Epithelial cell of proximal tubule (primary cell): ENCODE measurements at regions not wholly inside any gene's neighbourhood (a gene's known extent, or its start where the extent isn't known, plus 50 kb on each side); places are given as distances from the start of the nearest gene placed in this dataset.

Experiments used
- DNase-seq: peaks from one replicate; pipeline ENCODE4 v3.0.0-alpha.2; 2011; ENCODE audit warnings: low read depth
- H3K4me3 ChIP-seq: 2 replicates; pipeline ENCODE4 v1.5.1; 2011; ENCODE audit warnings: low read depth, mild to moderate bottlenecking, low read length
- TF ChIP-seq, protein P1 (sequence below): conservative IDR thresholded peaks from 2 replicates; pipeline ENCODE4 v1.5.1; 2012; ENCODE audit warnings: low read depth, mild to moderate bottlenecking, low read length

DNA sequence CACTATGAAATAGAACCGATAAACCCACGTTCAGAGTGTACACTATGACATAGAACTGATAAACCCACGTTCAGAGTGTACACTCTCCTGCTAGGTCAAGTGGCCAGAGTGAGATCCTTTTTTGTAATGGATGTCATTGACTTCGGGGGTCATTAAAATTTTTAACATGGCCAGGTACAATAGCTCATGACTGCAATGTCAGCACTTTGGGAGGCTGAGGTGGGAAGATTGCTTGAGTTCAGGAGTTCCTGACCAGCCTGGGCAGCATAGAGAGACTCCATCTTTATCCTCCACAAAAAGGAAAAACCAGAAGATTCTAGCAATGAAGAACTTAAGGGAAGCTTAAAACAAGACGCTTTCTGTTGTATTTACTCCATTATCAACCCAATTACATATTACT is 439.7 kb upstream of the FRG1 start:
- no peak overlapping the region for H3K4me3 ChIP-seq
- no peak for DNase-seq
- TF ChIP-seq, protein P1, sequence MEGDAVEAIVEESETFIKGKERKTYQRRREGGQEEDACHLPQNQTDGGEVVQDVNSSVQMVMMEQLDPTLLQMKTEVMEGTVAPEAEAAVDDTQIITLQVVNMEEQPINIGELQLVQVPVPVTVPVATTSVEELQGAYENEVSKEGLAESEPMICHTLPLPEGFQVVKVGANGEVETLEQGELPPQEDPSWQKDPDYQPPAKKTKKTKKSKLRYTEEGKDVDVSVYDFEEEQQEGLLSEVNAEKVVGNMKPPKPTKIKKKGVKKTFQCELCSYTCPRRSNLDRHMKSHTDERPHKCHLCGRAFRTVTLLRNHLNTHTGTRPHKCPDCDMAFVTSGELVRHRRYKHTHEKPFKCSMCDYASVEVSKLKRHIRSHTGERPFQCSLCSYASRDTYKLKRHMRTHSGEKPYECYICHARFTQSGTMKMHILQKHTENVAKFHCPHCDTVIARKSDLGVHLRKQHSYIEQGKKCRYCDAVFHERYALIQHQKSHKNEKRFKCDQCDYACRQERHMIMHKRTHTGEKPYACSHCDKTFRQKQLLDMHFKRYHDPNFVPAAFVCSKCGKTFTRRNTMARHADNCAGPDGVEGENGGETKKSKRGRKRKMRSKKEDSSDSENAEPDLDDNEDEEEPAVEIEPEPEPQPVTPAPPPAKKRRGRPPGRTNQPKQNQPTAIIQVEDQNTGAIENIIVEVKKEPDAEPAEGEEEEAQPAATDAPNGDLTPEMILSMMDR, result no peak

DNA sequence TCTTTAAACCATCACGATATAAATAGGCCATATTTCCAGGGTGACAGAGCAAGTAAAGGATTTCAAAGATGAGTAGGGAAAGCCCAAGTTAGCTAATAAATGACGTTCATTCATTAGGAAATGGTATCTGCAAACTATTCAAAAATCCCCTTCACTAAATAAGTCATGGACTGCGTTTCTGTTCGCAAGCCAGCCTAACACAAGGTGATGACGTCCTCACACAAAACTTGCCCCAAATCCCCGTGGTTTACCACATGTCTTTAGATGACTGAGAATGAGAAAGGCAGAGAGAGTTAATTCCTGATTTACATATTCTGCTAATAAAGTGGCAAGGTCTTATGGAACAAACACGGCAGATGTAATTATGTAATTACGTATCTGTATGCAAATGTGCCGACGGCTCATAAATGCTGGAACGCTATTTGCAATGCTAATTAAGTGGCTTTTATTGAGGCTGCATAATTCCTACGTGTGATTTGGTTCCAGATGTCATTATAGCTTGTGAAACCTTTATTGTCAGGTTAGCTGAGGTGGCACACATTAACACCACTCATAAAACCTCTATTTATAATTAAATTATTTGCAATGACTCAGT is 437.7 kb upstream of the FRG1 start:
- H3K4me3 ChIP-seq, result no peak overlapping the region
- no peak for DNase-seq
- TF ChIP-seq, protein P1, result no peak

DNA sequence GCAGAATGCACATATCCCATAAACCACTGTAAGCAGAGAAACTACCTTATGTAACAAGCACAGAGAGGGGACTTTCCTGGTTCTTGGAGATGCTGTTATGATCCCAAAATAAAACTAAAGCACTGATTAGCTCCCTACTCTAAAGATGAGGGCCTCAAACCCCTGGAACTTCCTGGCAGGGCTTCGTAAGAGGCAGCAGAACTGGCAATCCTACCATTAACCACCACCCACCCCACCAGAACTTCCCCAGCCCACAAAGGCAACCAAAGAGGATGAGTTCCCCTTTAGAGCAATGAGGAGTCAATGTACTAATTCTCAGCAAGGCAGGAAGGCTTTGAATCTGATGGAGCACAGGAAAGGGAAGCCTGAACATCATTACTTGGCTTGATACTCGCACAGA is 436.5 kb upstream of the FRG1 start:
- TF ChIP-seq, protein P1, result no peak
- DNase-seq, result no peak
- H3K4me3 ChIP-seq, result no peak overlapping the region

DNA sequence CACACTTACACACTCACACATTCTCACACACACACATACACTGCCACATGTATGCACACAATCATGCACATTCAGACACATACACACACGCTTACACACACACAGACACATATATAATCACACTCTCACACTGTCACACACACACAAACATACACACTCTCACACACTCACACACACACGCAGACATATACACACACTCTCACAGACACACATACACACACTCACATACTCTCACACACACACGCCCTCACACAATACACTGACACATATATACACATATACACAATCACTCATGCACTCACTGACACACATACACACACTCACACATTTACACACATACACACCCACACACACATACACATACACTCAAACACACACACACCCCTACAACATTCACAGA is 435.3 kb upstream of the FRG1 start:
- H3K4me3 ChIP-seq, result no peak overlapping the region
- DNase-seq, result no peak
- TF ChIP-seq, protein P1, result no peak

DNA sequence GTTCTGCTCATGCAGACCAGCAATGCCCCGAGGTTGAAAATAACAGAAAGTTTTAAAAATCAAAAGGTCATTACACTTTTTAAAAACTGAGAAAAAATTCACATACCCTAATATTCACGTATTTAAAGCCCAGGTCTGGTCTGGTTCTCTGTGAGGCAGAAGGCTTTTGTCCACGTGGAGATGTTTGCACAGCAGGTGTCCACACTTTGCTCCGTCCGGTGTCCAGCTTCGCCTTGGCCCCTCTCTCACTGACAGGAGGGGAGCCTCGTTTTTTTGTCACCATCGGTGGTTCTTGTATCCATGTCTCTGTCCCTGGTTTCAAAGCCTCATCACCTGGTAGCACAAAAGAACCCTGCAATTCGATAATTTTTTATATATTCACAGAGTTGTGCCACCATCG is 434.6 kb upstream of the FRG1 start:
- TF ChIP-seq, protein P1, result no peak
- DNase-seq, result no peak

DNA sequence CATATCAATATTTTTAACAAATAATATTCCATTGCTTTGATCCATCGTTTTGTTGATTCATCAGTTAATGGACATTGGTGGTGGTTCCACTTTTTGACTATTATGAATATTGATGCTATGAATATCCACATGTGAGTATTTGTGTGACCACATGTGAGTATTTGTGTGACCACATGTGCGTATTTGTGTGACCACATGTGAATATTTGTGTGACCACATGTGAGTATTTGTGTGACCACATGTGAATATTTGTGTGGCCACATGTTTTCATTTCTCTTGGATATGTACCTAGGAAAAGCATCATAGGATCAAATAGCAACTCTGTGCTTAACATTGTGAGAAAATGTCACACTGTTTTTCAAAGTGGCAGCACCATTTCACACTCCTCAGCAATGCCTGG is 433.6 kb upstream of the FRG1 start:
- DNase-seq, result no peak
- no peak overlapping the region for H3K4me3 ChIP-seq

More for the DNA sequence above, 434.6 kb upstream of the FRG1 start:
- H3K4me3 ChIP-seq, result no peak overlapping the region

DNA sequence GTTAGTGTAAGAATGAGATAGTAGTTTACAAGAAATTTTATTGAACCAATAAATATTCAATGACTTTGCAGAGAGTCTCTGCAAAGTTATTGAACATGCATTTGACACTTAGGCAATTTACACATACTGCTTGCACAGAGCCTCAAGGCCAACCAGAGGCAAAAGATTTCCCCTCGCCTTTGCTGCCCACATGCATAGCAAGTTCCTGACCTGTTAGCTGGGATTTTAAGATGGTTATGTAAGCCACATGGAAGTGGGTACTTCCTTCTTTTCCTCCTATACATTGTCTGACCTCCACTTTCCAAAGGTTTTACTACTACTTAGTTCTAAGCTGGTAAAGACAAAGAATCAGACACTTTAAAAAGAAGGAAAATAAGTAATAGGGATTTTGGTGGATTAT is 430.1 kb upstream of the FRG1 start:
- no peak overlapping the region for H3K4me3 ChIP-seq
- DNase-seq, result no peak
- TF ChIP-seq, protein P1, result no peak

More for the DNA sequence above, 433.6 kb upstream of the FRG1 start:
- TF ChIP-seq, protein P1, result no peak
